ENCODE measurements at regions not wholly inside any gene's neighbourhood (a gene's known extent, or its start where the extent isn't known, plus 50 kb on each side); places are given as distances from the start of the nearest gene placed in this dataset.
"Not testable (repeated sequence)": the region's sequence is repeated elsewhere in the genome, so short reads cannot be mapped to it uniquely, and the experiment has no call there.

GRCh38 chr22:26806445-26807175, 149.2 kb downstream of the MIAT start:
- no peak for DNase-seq

- no peak for DNase-seq
Measured at GRCh38 chr22:26811647-26811992, 154.2 kb downstream of the MIAT start.

GRCh38 chr22:26812731-26813130, 155.3 kb downstream of the MIAT start:
- DNase-seq = no peak

- DNase-seq = no peak
Measured at GRCh38 chr22:26816726-26817125, 159.3 kb downstream of the MIAT start.

- DNase-seq = no peak
Measured at GRCh38 chr22:26817926-26818325, 160.5 kb downstream of the MIAT start.

- no peak for DNase-seq
Measured at GRCh38 chr22:26821854-26822253, 164.5 kb downstream of the MIAT start.

DNA sequence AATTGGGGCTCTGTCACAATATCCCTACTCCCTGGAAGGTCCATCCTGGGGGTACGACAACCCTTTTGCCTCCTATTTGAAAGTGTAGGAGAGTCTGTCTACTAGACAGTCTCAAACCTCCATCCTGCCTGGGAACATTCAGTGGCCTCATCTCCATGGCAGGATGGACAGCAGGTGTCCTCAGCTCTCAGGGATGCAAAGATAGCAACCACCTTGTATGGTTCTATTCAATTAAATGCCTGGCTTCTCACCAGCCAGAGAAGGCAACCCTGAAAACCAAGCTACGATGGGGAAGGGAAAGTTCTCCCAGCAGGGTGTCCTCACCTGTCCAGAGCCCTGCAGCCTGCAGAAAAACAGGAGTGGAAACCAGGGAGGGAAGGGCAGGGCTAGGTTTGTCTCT, 164.9 kb downstream of the MIAT start:
- DNase-seq = no peak

DNA sequence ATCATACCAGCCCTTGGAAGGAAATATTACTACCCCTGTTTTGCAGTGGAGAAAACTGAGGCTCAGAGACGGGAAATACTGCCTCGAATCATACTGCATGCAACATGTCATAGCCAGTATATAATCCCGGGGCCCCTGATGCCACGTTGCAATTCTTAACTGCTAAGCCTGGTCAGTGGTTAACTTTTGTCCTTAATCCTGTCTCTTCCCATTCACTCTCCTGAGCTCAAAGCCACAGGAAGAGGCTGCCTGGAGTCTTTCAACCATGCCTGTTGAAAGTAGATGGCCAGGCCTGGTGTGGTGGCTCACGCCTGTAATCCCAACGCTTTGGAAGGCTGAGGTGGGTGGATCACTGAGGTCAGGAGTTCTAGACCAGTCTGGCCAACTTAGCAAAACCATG, 166.6 kb downstream of the MIAT start:
- DNase-seq = no peak

GRCh38 chr22:26825960-26826935, 168.9 kb downstream of the MIAT start:
- no peak for DNase-seq

DNA sequence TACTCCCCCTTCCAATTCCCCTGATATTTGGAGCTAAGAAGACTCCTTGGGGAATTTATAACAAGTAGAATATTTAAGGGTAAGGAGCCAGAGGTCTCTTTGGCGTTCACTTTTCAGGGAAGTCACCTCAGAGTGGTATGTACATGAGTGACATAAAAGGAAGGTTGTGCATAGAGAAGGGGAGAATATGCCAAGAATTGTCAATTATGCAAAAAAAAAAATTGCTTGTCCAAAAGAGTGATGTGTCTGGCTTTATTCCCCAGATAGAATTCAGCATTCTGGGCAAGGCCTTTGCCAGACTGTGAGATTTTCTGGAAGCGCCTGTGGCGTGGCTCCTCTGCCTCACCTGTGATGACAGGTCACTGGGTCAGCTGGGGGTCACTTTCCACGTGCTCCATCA, 170.2 kb downstream of the MIAT start:
- no peak for DNase-seq

GRCh38 chr22:26828311-26828710, 170.9 kb downstream of the MIAT start:
- DNase-seq = no peak

DNA sequence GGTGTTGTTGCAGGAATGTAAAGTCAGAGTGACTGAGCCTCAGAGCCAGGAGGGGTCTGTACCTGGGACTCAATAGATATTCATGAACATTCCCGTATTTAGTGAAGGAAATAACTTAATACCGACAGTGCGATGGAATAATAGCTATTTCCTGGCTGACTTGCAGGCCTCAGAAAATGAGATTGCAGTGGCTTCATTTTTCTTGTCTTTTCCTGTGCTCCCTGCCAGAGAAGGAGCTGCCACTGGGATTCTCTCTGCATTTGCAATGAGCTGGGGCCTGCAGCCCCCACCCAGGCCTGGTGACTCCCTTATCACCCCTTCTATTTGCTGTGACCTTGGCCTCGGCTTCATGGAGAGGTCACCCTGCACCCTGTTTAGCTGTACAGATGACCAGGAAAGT, 173.4 kb downstream of the MIAT start:
- DNase-seq = no peak

DNA sequence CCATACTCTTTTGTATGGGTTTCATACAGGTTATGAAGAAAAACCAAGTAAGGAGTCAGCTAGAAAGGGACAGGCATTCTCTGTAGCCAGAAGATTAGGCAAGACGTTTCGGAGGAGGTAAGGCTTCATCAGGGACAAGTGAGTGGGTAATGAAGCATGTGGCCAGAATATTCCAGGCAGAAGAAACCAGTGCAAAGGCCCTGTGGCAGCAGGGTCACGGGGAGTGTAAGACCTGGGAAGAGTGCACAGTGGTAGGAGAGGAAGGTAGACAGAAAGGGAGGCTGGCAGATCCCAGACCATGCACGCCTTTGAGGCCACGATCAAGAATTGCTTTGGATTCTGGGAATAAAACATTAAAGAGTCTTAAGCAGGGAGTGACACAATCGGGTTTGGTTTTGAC, 177.6 kb downstream of the MIAT start:
- no peak for DNase-seq

GRCh38 chr22:26835929-26836528, 178.6 kb downstream of the MIAT start:
- peak; percentile 34 for DNase-seq

GRCh38 chr22:26837784-26838470, 180.5 kb downstream of the MIAT start:
- DNase-seq = no peak

- DNase-seq = no peak
Measured at GRCh38 chr22:26838471-26838825, 181.1 kb downstream of the MIAT start.

- no peak for DNase-seq
Measured at GRCh38 chr22:26839216-26839615, 181.8 kb downstream of the MIAT start.

DNA sequence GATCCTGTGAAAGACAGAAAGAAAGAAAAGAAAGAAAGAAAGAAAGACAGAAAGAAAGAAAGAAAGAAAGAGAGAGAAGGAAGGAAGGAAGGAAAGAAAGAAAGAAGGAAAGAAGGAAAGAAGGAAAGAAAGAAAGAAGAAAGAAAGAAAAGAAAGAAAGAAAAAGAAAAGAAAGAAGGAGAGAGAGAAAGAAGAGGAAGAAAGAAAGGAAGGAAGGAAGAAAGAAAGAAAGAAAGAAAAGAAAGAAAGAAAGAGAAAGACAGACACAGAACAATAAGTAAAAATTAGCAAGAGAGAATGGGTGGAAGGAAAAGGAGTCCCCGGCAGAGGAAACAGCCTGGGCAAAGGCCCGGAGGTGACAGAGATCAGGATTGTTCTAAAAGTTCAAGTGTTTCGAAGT, 183.4 kb downstream of the MIAT start:
- not testable (repeated sequence) for DNase-seq

DNA sequence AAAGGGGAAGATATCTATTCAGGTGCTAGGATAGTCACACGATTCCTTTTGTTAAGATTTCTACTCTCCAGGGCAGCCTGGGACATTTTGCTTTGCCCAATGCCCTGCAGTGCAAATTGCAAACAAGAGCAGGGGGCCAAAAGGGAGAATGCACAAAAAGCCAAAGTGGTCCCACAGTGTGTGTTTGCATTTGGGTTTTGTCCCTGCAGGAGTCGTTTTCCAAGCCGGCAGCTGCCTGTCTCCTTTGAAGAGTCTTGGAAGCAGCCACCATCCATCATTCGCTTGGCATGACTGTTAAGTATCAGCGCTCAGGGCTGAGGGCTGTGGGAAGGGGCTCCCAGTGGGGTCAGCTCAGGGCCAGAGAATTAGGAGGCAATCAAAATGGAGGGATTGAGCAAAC, 184.7 kb downstream of the MIAT start:
- DNase-seq = no peak

- peak; percentile 47 for DNase-seq
Measured at GRCh38 chr22:26845021-26845743, 187.8 kb downstream of the MIAT start.

DNA sequence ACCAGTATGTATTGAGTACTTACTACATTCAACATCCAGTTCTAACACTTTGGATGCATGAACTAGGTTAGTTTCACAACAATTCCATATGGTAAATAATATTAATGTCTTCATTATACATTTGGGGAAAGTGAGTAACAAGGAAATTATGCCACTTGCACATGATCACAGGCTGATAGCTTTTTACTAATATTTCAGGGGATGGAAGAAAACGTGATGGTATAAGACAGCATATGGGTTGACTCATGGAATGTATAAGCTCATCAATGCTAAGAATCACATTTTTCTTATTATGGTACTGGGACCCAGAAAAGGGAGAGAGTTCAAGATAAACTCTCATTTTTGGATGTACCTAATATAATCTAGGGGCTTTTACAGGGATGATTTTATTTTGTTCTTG, 188.7 kb downstream of the MIAT start:
- DNase-seq = no peak

GRCh38 chr22:26846645-26847044, 189.3 kb downstream of the MIAT start:
- DNase-seq = no peak

- no peak for DNase-seq
Measured at GRCh38 chr22:26847046-26847445, 189.7 kb downstream of the MIAT start.
